ENCODE measurements at regions not wholly inside any gene's neighbourhood (a gene's known extent, or its start where the extent isn't known, plus 50 kb on each side); places are given as distances from the start of the nearest gene placed in this dataset.
"Not testable (repeated sequence)": the region's sequence is repeated elsewhere in the genome, so short reads cannot be mapped to it uniquely, and the experiment has no call there.

GRCh38 chr2:142422041-142422440, 291.2 kb upstream of the LRP1B start:
- Histone ChIP-seq H3K27ac (ENCODE audit: insufficient read length, low read depth, low read length) (no peak overlapping the region), H3K23me2 (ENCODE audit: insufficient read length, low read depth, low read length, poor library complexity, severe bottlenecking) (no peaks in the 10 kb centered on the region), H2BK15ac (ENCODE audit: low read depth, low read length) (no peak overlapping the region), H3K79me1 (ENCODE audit: insufficient read depth, low read depth, low read length, poor library complexity, severe bottlenecking) (no peaks in the 10 kb centered on the region), H4K5ac (ENCODE audit: insufficient read length, low read depth, low read length) (no peak overlapping the region), H2BK5ac (ENCODE audit: insufficient read length, low read length) (no peak overlapping the region), H3K9ac (ENCODE audit: extremely low read depth, insufficient read length, low read length) (no peak overlapping the region), H2BK120ac (ENCODE audit: low read depth, low read length, poor library complexity, severe bottlenecking) (no peak overlapping the region), H4K91ac (ENCODE audit: insufficient read length, low read depth, low read length) (no peak overlapping the region), H2AFZ (ENCODE audit: low read length) (no peak overlapping the region), H3K27me3 (ENCODE audit: insufficient read depth, low read length) (no peaks in the 10 kb centered on the region), H3K4me2 (ENCODE audit: insufficient read depth, insufficient read length, low read length) (no peak overlapping the region), H3K79me2 (ENCODE audit: insufficient read depth, low read length) (no peaks in the 10 kb centered on the region), H2BK12ac (ENCODE audit: insufficient read length, low read depth, low read length) (no peak overlapping the region), H3K23ac (ENCODE audit: insufficient read length, low read depth, low read length) (no peak overlapping the region), H3K14ac (ENCODE audit: insufficient read depth, low read length) (no peak overlapping the region), H3K4me1 (ENCODE audit: insufficient read depth, low read length) (no peaks in the 10 kb centered on the region), H3T11ph (ENCODE audit: low read length) (no peak overlapping the region), H4K8ac (replicated peaks; ENCODE audit: insufficient read length, low read depth, low read length) (no peak overlapping the region), H3K18ac (ENCODE audit: insufficient read length, low read depth, low read length) (no peak overlapping the region), H3K56ac (ENCODE audit: insufficient read length, low read depth, low read length) (no peak overlapping the region), H4K20me1 (ENCODE audit: control insufficient read depth, insufficient read depth, insufficient read length) (no peaks in the 10 kb centered on the region), H3K9me3 (ENCODE audit: control insufficient read depth, low read depth, low read length) (no peaks in the 10 kb centered on the region), H2BK20ac (ENCODE audit: low read depth, low read length, poor library complexity, severe bottlenecking) (no peak overlapping the region), H2AK5ac (ENCODE audit: insufficient read length, low read length) (no peak overlapping the region), H3K4ac (ENCODE audit: low read depth, low read length) (no peak overlapping the region)
- no peak for TF ChIP-seq CTCF (conservative IDR thresholded peaks at IDR 0.05)
- peaks cover 7% of the 10 kb centered on the region in 2 experiments; a peak in 3 of 4 replicates for H3K4me1 Mint-ChIP-seq
- no CpG with 5 or more reads among the region's 6 CpGs for WGBS (ENCODE audit: extremely low coverage, insufficient read length, low lambda C conversion rate)
- DNase-seq, result no peak
- H3K36me3 Mint-ChIP-seq (ENCODE audit: insufficient read depth in 1 of 3, low read depth in 3 of 3), result no peaks in the 10 kb centered on the region
- no peak overlapping the region for H3K4me3 Mint-ChIP-seq
- no peaks in the 10 kb centered on the region for H3K9me3 Mint-ChIP-seq
- no peaks in the 10 kb centered on the region for H3K27me3 Mint-ChIP-seq (ENCODE audit: low read depth)
- no peak overlapping the region for H3K27ac Mint-ChIP-seq

GRCh38 chr2:142418699-142419098, 287.9 kb upstream of the LRP1B start:
- not testable (repeated sequence) for H3K79me1 ChIP-seq (ENCODE audit: insufficient read depth, low read depth, low read length, poor library complexity, severe bottlenecking); H3K4me2 ChIP-seq (ENCODE audit: insufficient read depth, insufficient read length, low read length); H2BK20ac ChIP-seq (ENCODE audit: low read depth, low read length, poor library complexity, severe bottlenecking); H4K8ac ChIP-seq (replicated peaks; ENCODE audit: insufficient read length, low read depth, low read length); H2AK5ac ChIP-seq (ENCODE audit: insufficient read length, low read length); H3K79me2 ChIP-seq (ENCODE audit: insufficient read depth, low read length); H3K27me3 Mint-ChIP-seq (ENCODE audit: low read depth); H3K4me1 Mint-ChIP-seq; H3K56ac ChIP-seq (ENCODE audit: insufficient read length, low read depth, low read length); H3K27ac Mint-ChIP-seq; H2BK120ac ChIP-seq (ENCODE audit: low read depth, low read length, poor library complexity, severe bottlenecking); H2BK5ac ChIP-seq (ENCODE audit: insufficient read length, low read length); H3K4me3 Mint-ChIP-seq; H3K23ac ChIP-seq (ENCODE audit: insufficient read length, low read depth, low read length); H3K14ac ChIP-seq (ENCODE audit: insufficient read depth, low read length); H3K27me3 ChIP-seq (ENCODE audit: insufficient read depth, low read length); H4K20me1 ChIP-seq (ENCODE audit: control insufficient read depth, insufficient read depth, insufficient read length); H3K4ac ChIP-seq (ENCODE audit: low read depth, low read length); H3T11ph ChIP-seq (ENCODE audit: low read length); H3K4me1 ChIP-seq (ENCODE audit: insufficient read depth, low read length); H3K9me3 ChIP-seq (ENCODE audit: control insufficient read depth, low read depth, low read length); H3K9me3 Mint-ChIP-seq; H2BK15ac ChIP-seq (ENCODE audit: low read depth, low read length); H4K91ac ChIP-seq (ENCODE audit: insufficient read length, low read depth, low read length); H3K27ac ChIP-seq (ENCODE audit: insufficient read length, low read depth, low read length); H3K9ac ChIP-seq (ENCODE audit: extremely low read depth, insufficient read length, low read length); H2BK12ac ChIP-seq (ENCODE audit: insufficient read length, low read depth, low read length); H3K18ac ChIP-seq (ENCODE audit: insufficient read length, low read depth, low read length); H3K23me2 ChIP-seq (ENCODE audit: insufficient read length, low read depth, low read length, poor library complexity, severe bottlenecking); H3K36me3 Mint-ChIP-seq (ENCODE audit: insufficient read depth in 1 of 3, low read depth in 3 of 3); DNase-seq; H4K5ac ChIP-seq (ENCODE audit: insufficient read length, low read depth, low read length); H2AFZ ChIP-seq (ENCODE audit: low read length)
- no CpG with 5 or more reads among the region's 4 CpGs for WGBS (ENCODE audit: extremely low coverage, insufficient read length, low lambda C conversion rate)

Measured in H9 (cell line).